GM12891 (cell line): ENCODE measurements at regions not wholly inside any gene's neighbourhood (a gene's known extent, or its start where the extent isn't known, plus 50 kb on each side); places are given as distances from the start of the nearest gene placed in this dataset.

Source experiments
- PAX5 ChIP-seq: IDR thresholded peaks from 2 replicates; pipeline ENCODE4 v1.6.1; 2011; ENCODE audit warnings: low read length, moderate library complexity, mild to moderate bottlenecking; ENCODE audit not compliant: insufficient read depth, severe bottlenecking
- POLR2A ChIP-seq: IDR thresholded peaks from 2 replicates; pipeline ENCODE4 v1.6.1; 2011; ENCODE audit warnings: low read depth, low read length, control low read depth
- POLR2AphosphoS5 ChIP-seq: IDR thresholded peaks from 2 replicates; pipeline ENCODE4 v1.6.1; 2011; ENCODE audit warnings: low read depth, low read length, control low read depth
- POU2F2 ChIP-seq: IDR thresholded peaks from 2 replicates; pipeline ENCODE4 v1.6.1; 2011; ENCODE audit warnings: low read depth, mild to moderate bottlenecking, control low read depth, low read length, moderate library complexity
- SPI1 ChIP-seq: IDR thresholded peaks from 2 replicates; pipeline ENCODE4 v1.6.1; 2011; ENCODE audit warnings: low read depth, low read length, control low read depth
- TAF1 ChIP-seq: IDR thresholded peaks from 2 replicates; pipeline ENCODE4 v1.6.1; 2011; ENCODE audit warnings: low read depth, low read length, control low read depth

GRCh38 chr3:31013090-31013489 is 118.6 kb upstream of the GADL1 start:
- no peak for TF ChIP-seq TAF1
- TF ChIP-seq POLR2A = no peak
- TF ChIP-seq SPI1 = no peak
- TF ChIP-seq POLR2AphosphoS5 = no peak
- no peak for TF ChIP-seq POU2F2
- TF ChIP-seq PAX5 = no peak
